Stimulated activated CD8-positive, alpha-beta memory T cell treated with anti-CD3 and anti-CD28 coated beads, Interleukin-15, amount 100 ng/mL, for 4 hours (primary cell): ENCODE measurements at regions not wholly inside any gene's neighbourhood (a gene's known extent, or its start where the extent isn't known, plus 50 kb on each side); places are given as distances from the start of the nearest gene placed in this dataset.

Experiments
- DNase-seq, 2 donors: peaks; one replicate each; pipeline ENCODE4 v3.0.0-alpha.2; 2020; ENCODE audit warnings: low read depth in 2 of 2

GRCh38 chr16:80300876-80301275 lies 239.9 kb upstream of the DYNLRB2 start:
- no peak for DNase-seq

- DNase-seq: no peak
Observed at GRCh38 chr16:80300456-80300855, 240.3 kb upstream of the DYNLRB2 start.

- DNase-seq: no peak
Observed at GRCh38 chr16:80299416-80299815, 241.4 kb upstream of the DYNLRB2 start.

GRCh38 chr16:80298676-80299075 lies 242.1 kb upstream of the DYNLRB2 start:
- DNase-seq: no peak

- no peak for DNase-seq
Observed at GRCh38 chr16:80296034-80296433, 244.8 kb upstream of the DYNLRB2 start.

GRCh38 chr16:80294172-80294571 lies 246.6 kb upstream of the DYNLRB2 start:
- no peak for DNase-seq

- DNase-seq: no peak
Observed at GRCh38 chr16:80288616-80289015, 252.2 kb upstream of the DYNLRB2 start.

- no peak for DNase-seq
Observed at GRCh38 chr16:80287674-80288073, 253.1 kb upstream of the DYNLRB2 start.

- no peak for DNase-seq
Observed at GRCh38 chr16:80285104-80285503, 255.7 kb upstream of the DYNLRB2 start.

- no peak for DNase-seq
Observed at GRCh38 chr16:80283466-80284392, 257.1 kb upstream of the DYNLRB2 start.

- DNase-seq: no peak
Observed at GRCh38 chr16:80280557-80280956, 260.2 kb upstream of the DYNLRB2 start.

GRCh38 chr16:80279656-80280055 lies 261.1 kb upstream of the DYNLRB2 start:
- DNase-seq: no peak

- no peak for DNase-seq
Observed at GRCh38 chr16:80277182-80277581, 263.6 kb upstream of the DYNLRB2 start.

GRCh38 chr16:80274576-80275191 lies 266.1 kb upstream of the DYNLRB2 start:
- no peak for DNase-seq

GRCh38 chr16:80273635-80274538 lies 266.9 kb upstream of the DYNLRB2 start:
- no peak for DNase-seq

GRCh38 chr16:80265624-80266306 lies 275.0 kb upstream of the DYNLRB2 start:
- no peak for DNase-seq

GRCh38 chr16:80263848-80264694 lies 276.7 kb upstream of the DYNLRB2 start:
- DNase-seq: no peak

GRCh38 chr16:80263181-80263823 lies 277.5 kb upstream of the DYNLRB2 start:
- no peak for DNase-seq

- no peak for DNase-seq
Observed at GRCh38 chr16:80260906-80261311, 279.9 kb upstream of the DYNLRB2 start.

- no peak for DNase-seq
Observed at GRCh38 chr16:80259290-80259805, 281.4 kb upstream of the DYNLRB2 start.
